CD4-positive, alpha-beta T cell (primary cell): ENCODE measurements at regions not wholly inside any gene's neighbourhood (a gene's known extent, or its start where the extent isn't known, plus 50 kb on each side); places are given as distances from the start of the nearest gene placed in this dataset.

Experiments used
- ATAC-seq: fragments of 200-7000 bp; cut with Tn5 transposase; one replicate; pipeline ENCODE4 v1.10.0; 2022; ENCODE audit warnings: mild to moderate bottlenecking; ENCODE audit not compliant: poor library complexity
- CTCF ChIA-PET: fragments of 350-600 bp; sonication (Branson Sonifier 250); formaldehyde crosslinking; loops from one replicate; lab custom pipeline; 2021; ENCODE audit warnings: antibody characterized with exemption, inconsistent platforms; lab: Charles Lee
- POLR2A ChIA-PET: fragments of 350-600 bp; sonication (Branson Sonifier 250); formaldehyde crosslinking; loops from one replicate; lab custom pipeline; 2021; ENCODE audit warnings: antibody characterized with exemption, inconsistent platforms; lab: Charles Lee
- DNase-seq, 14 experiments: peaks; one replicate each; pipeline ENCODE4 v3.0.0-alpha.2; 2013 to 2020; ENCODE audit warnings: mixed read lengths in 2 of 14
- H3K27ac ChIP-seq, 2 donors: one replicate each; pipeline versions ENCODE4 v1.5.1 to v1.7.0; 2013; ENCODE audit warnings: low read length in 2 of 2, low read depth in 1 of 2, mild to moderate bottlenecking in 1 of 2
- H3K27me3 ChIP-seq, 2 experiments: 1 replicate in 1 of 2; 2 replicates in 1 of 2; pipeline versions ENCODE4 v1.6.1 to v1.7.0; 2013; ENCODE audit warnings: low read length in 2 of 2, control low read depth in 1 of 2, mild to moderate bottlenecking in 1 of 2, moderate library complexity in 1 of 2; ENCODE audit not compliant: insufficient read depth in 2 of 2, control insufficient read depth in 1 of 2
- H3K36me3 ChIP-seq: one replicate; pipeline ENCODE4 v1.6.1; 2013; ENCODE audit warnings: low read length, control low read depth; ENCODE audit not compliant: insufficient read depth
- H3K4me1 ChIP-seq: one replicate; pipeline ENCODE4 v1.6.1; 2013; ENCODE audit warnings: low read length, control low read depth; ENCODE audit not compliant: insufficient read depth
- H3K4me3 ChIP-seq: one replicate; pipeline ENCODE4 v1.5.1; 2013; ENCODE audit warnings: mild to moderate bottlenecking, low read length, moderate library complexity
- H3K9me3 ChIP-seq, 2 experiments: 1 replicate in 1 of 2; 2 replicates in 1 of 2; pipeline versions ENCODE4 v1.6.1 to v1.7.0; 2013; ENCODE audit warnings: low read length in 2 of 2, mild to moderate bottlenecking in 2 of 2, control low read depth in 1 of 2, moderate library complexity in 1 of 2; ENCODE audit not compliant: control insufficient read depth in 1 of 2, insufficient read depth in 1 of 2
- H3K27ac Mint-ChIP-seq: one replicate; pipeline ENCODE4 v1.8.0; 2020; ENCODE audit warnings: mixed read lengths
- H3K27me3 Mint-ChIP-seq: one replicate; pipeline ENCODE4 v1.8.0; 2021; ENCODE audit warnings: mixed read lengths
- H3K36me3 Mint-ChIP-seq: one replicate; pipeline ENCODE4 v1.8.0; 2021; ENCODE audit warnings: low read depth, mixed read lengths
- H3K4me1 Mint-ChIP-seq: one replicate; pipeline ENCODE4 v1.8.0; 2021; ENCODE audit warnings: low read depth, mixed read lengths
- H3K4me3 Mint-ChIP-seq: one replicate; pipeline ENCODE4 v1.8.0; 2020; ENCODE audit warnings: mild to moderate bottlenecking, mixed read lengths
- H3K9me3 Mint-ChIP-seq: one replicate; pipeline ENCODE4 v1.8.0; 2020; ENCODE audit warnings: mixed read lengths
- CTCF ChIP-seq: fragments of 200-600 bp; IDR thresholded peaks from one replicate; pipeline ENCODE4 v1.8.0; 2022; ENCODE audit warnings: antibody characterized with exemption, mild to moderate bottlenecking
- intact Hi-C, 2 experiments: fragments of 100-400 bp; cut with DNase I in 1 of 2; cut with micrococcal nuclease in 1 of 2; formaldehyde crosslinking; loops; one replicate each; pipeline versions ENCODE4 v1.15.1 to v1.9.0; 2023 to 2025; cut with DNase I, micrococcal nuclease

- POLR2A ChIA-PET = no interaction called here
Observed at GRCh38 chr9:117952581-117952980, 248.4 kb downstream of the TLR4 start.

GRCh38 chr9:117957267-117957666 lies 253.1 kb downstream of the TLR4 start:
- Mint-ChIP-seq H3K27me3 (no peaks in the 10 kb centered on the region), H3K36me3 (no peaks in the 10 kb centered on the region), H3K9me3 (no peaks in the 10 kb centered on the region), H3K4me1 (no peaks in the 10 kb centered on the region), H3K4me3 (no peak overlapping the region), H3K27ac (no peak overlapping the region)
- no peak for DNase-seq
- H3K9me3 ChIP-seq = peaks cover 0 to 3% of the 10 kb centered on the region in 2 experiments
- no peaks in the 10 kb centered on the region for H3K27me3 ChIP-seq
- POLR2A ChIA-PET = no interaction called here
- ATAC-seq = no peak
- intact Hi-C loops = no loop called here
- H3K4me1 ChIP-seq = no peaks in the 10 kb centered on the region
- H3K4me3 ChIP-seq = no peak overlapping the region
- TF ChIP-seq CTCF = no peak
- H3K27ac ChIP-seq = no peak overlapping the region
- CTCF ChIA-PET = no interaction called here
- H3K36me3 ChIP-seq = no peaks in the 10 kb centered on the region

More at GRCh38 chr9:117952581-117952980, 248.4 kb downstream of the TLR4 start:
- H3K36me3 Mint-ChIP-seq = no peaks in the 10 kb centered on the region
- H3K4me3 Mint-ChIP-seq = no peak overlapping the region
- H3K9me3 Mint-ChIP-seq = no peaks in the 10 kb centered on the region
- no peaks in the 10 kb centered on the region for H3K36me3 ChIP-seq
- DNase-seq = no peak
- intact Hi-C loops = no loop called here
- H3K4me1 Mint-ChIP-seq = no peaks in the 10 kb centered on the region
- H3K27ac ChIP-seq = no peak overlapping the region
- H3K27me3 Mint-ChIP-seq = no peaks in the 10 kb centered on the region
- ATAC-seq = no peak
- no peak for TF ChIP-seq CTCF
- CTCF ChIA-PET = no interaction called here
- no peak overlapping the region for H3K27ac Mint-ChIP-seq
- no peak overlapping the region for H3K4me3 ChIP-seq
- no peaks in the 10 kb centered on the region for H3K27me3 ChIP-seq
- H3K4me1 ChIP-seq = no peaks in the 10 kb centered on the region
- no peaks in the 10 kb centered on the region for H3K9me3 ChIP-seq

GRCh38 chr9:117958726-117959125 lies 254.5 kb downstream of the TLR4 start:
- H3K27me3 ChIP-seq = no peaks in the 10 kb centered on the region
- peaks cover 0 to 3% of the 10 kb centered on the region in 2 experiments for H3K9me3 ChIP-seq
- no peak overlapping the region for H3K4me3 Mint-ChIP-seq
- no peaks in the 10 kb centered on the region for H3K4me1 Mint-ChIP-seq
- H3K27me3 Mint-ChIP-seq = no peaks in the 10 kb centered on the region
- H3K9me3 Mint-ChIP-seq = no peaks in the 10 kb centered on the region
- no peak overlapping the region for H3K4me3 ChIP-seq
- intact Hi-C loops = no loop called here
- no peaks in the 10 kb centered on the region for H3K36me3 ChIP-seq
- ChIA-PET CTCF (no interaction called here), POLR2A (no interaction called here)
- DNase-seq (no peak), ATAC-seq (no peak)
- TF ChIP-seq CTCF = no peak
- H3K36me3 Mint-ChIP-seq = no peaks in the 10 kb centered on the region
- no peaks in the 10 kb centered on the region for H3K4me1 ChIP-seq
- H3K27ac Mint-ChIP-seq = no peak overlapping the region
- no peak overlapping the region for H3K27ac ChIP-seq
